ENCODE measurements at regions not wholly inside any gene's neighbourhood (a gene's known extent, or its start where the extent isn't known, plus 50 kb on each side); places are given as distances from the start of the nearest gene placed in this dataset.

- no peak for DNase-seq (ENCODE audit: insufficient read length, low spot score)
- TF ChIP-seq POLR2A (IDR thresholded peaks at IDR 0.05; ENCODE audit: low read depth, low read length) = no peak
- no peak for FAIRE-seq
Observed at GRCh38 chr14:98167705-98168104, 1104.3 kb downstream of the BCL11B start.

- TF ChIP-seq POLR2A (IDR thresholded peaks at IDR 0.05; ENCODE audit: low read depth, low read length) = no peak
- FAIRE-seq = no peak
- no peak for DNase-seq (ENCODE audit: insufficient read length, low spot score)
Observed at GRCh38 chr14:98168211-98168985, 1103.6 kb downstream of the BCL11B start.

GRCh38 chr14:98169170-98169587 is 1102.8 kb downstream of the BCL11B start:
- TF ChIP-seq POLR2A (IDR thresholded peaks at IDR 0.05; ENCODE audit: low read depth, low read length) = no peak
- FAIRE-seq = no peak
- no peak for DNase-seq (ENCODE audit: insufficient read length, low spot score)

GRCh38 chr14:98170575-98170974 is 1101.4 kb downstream of the BCL11B start:
- no peak for TF ChIP-seq POLR2A (IDR thresholded peaks at IDR 0.05; ENCODE audit: low read depth, low read length)
- no peak for DNase-seq (ENCODE audit: insufficient read length, low spot score)
- no peak for FAIRE-seq

GRCh38 chr14:98171654-98172053 is 1100.3 kb downstream of the BCL11B start:
- TF ChIP-seq POLR2A (IDR thresholded peaks at IDR 0.05; ENCODE audit: low read depth, low read length) = no peak
- DNase-seq (ENCODE audit: insufficient read length, low spot score) = no peak
- FAIRE-seq = no peak

- no peak for TF ChIP-seq POLR2A (IDR thresholded peaks at IDR 0.05; ENCODE audit: low read depth, low read length)
- DNase-seq (ENCODE audit: insufficient read length, low spot score) = no peak
- no peak for FAIRE-seq
Observed at GRCh38 chr14:98172243-98172778, 1099.7 kb downstream of the BCL11B start.

- no peak for TF ChIP-seq POLR2A (IDR thresholded peaks at IDR 0.05; ENCODE audit: low read depth, low read length)
- DNase-seq (ENCODE audit: insufficient read length, low spot score) (no peak), FAIRE-seq (no peak)
Observed at GRCh38 chr14:98173305-98173704, 1098.7 kb downstream of the BCL11B start.

- DNase-seq (ENCODE audit: insufficient read length, low spot score) (no peak), FAIRE-seq (no peak)
- TF ChIP-seq POLR2A (IDR thresholded peaks at IDR 0.05; ENCODE audit: low read depth, low read length) = no peak
Observed at GRCh38 chr14:98174041-98174440, 1098.0 kb downstream of the BCL11B start.

- DNase-seq (ENCODE audit: insufficient read length, low spot score) (no peak), FAIRE-seq (no peak)
- TF ChIP-seq POLR2A (IDR thresholded peaks at IDR 0.05; ENCODE audit: low read depth, low read length) = no peak
Observed at GRCh38 chr14:98175436-98175835, 1096.6 kb downstream of the BCL11B start.

- TF ChIP-seq POLR2A (IDR thresholded peaks at IDR 0.05; ENCODE audit: low read depth, low read length) = no peak
- FAIRE-seq = no peak
Observed at GRCh38 chr14:98175881-98176280, 1096.1 kb downstream of the BCL11B start.

GRCh38 chr14:98176892-98177291 is 1095.1 kb downstream of the BCL11B start:
- no peak for DNase-seq (ENCODE audit: insufficient read length, low spot score)
- TF ChIP-seq POLR2A (IDR thresholded peaks at IDR 0.05; ENCODE audit: low read depth, low read length) = no peak
- no peak for FAIRE-seq

More at GRCh38 chr14:98175881-98176280, 1096.1 kb downstream of the BCL11B start:
- DNase-seq (ENCODE audit: insufficient read length, low spot score) = no peak

- FAIRE-seq (no peak), DNase-seq (ENCODE audit: insufficient read length, low spot score) (no peak)
- no peak for TF ChIP-seq POLR2A (IDR thresholded peaks at IDR 0.05; ENCODE audit: low read depth, low read length)
Observed at GRCh38 chr14:98177551-98177950, 1094.4 kb downstream of the BCL11B start.

GRCh38 chr14:98181241-98181640 is 1090.8 kb downstream of the BCL11B start:
- DNase-seq (ENCODE audit: insufficient read length, low spot score) (no peak), FAIRE-seq (no peak)
- no peak for TF ChIP-seq POLR2A (IDR thresholded peaks at IDR 0.05; ENCODE audit: low read depth, low read length)

- DNase-seq (ENCODE audit: insufficient read length, low spot score) (no peak), FAIRE-seq (no peak)
- TF ChIP-seq POLR2A (IDR thresholded peaks at IDR 0.05; ENCODE audit: low read depth, low read length) = no peak
Observed at GRCh38 chr14:98181768-98182167, 1090.2 kb downstream of the BCL11B start.

GRCh38 chr14:98182393-98183055 is 1089.5 kb downstream of the BCL11B start:
- DNase-seq (ENCODE audit: insufficient read length, low spot score) (no peak), FAIRE-seq (no peak)
- TF ChIP-seq POLR2A (IDR thresholded peaks at IDR 0.05; ENCODE audit: low read depth, low read length) = no peak

Data from H54 (cell line).